HCT116 (cell line): ENCODE measurements at regions not wholly inside any gene's neighbourhood (a gene's known extent, or its start where the extent isn't known, plus 50 kb on each side); places are given as distances from the start of the nearest gene placed in this dataset.

Experiments
- ATAC-seq: fragments of 200-7000 bp; cut with Tn5 transposase; 2 replicates; pipeline ENCODE4 v1.9.1; 2020; ENCODE audit warnings: mild to moderate bottlenecking, moderate library complexity
- BruUV-seq: library from RNA; stranded (reverse); fragments of 400-500 nt; replicated peaks from 2 replicates; lab custom pipeline; 2021; lab: Mats Ljungman, UMichigan
- CTCF ChIA-PET: fragments of 300-600 bp; sonication (Branson Sonifier 250); formaldehyde crosslinking; loops from one replicate; lab custom pipeline; 2021; ENCODE audit warnings: antibody characterized with exemption; lab: Charles Lee
- POLR2A ChIA-PET: fragments of 300-600, 350-600 bp; sonication (Branson Sonifier 250); formaldehyde crosslinking; loops from one replicate; lab custom pipeline; 2021; ENCODE audit warnings: antibody characterized with exemption; lab: Charles Lee
- RAD21 ChIA-PET, 2 experiments: fragments of 300-600 bp; sonication (Branson Sonifier 250); formaldehyde crosslinking; loops; one replicate each; lab custom pipeline; 2023; ENCODE audit warnings: low total read pairs in 2 of 2; ENCODE audit not compliant: uncharacterized antibody in 2 of 2, unreplicated experiment in 2 of 2, low non-redundant PET in 1 of 2; lab: Charles Lee
- DNase-seq: peaks from one replicate; pipeline ENCODE4 v3.0.0-alpha.2; 2010; ENCODE audit warnings: low read depth, low spot score
- H2AFZ ChIP-seq: fragments of 200-600 bp; shearing (Covaris generic), sonication (generic); 2 replicates; pipeline ENCODE4 v1.6.1; 2017; ENCODE audit warnings: low read depth, mixed run types, mixed read lengths, antibody characterized with exemption, low read length; ENCODE audit not compliant: poor library complexity, severe bottlenecking
- H3K27ac ChIP-seq: 2 replicates; pipeline ENCODE4 v1.5.1; 2012; ENCODE audit warnings: low read depth, low read length
- H3K27me3 ChIP-seq: fragments of 200-600 bp; sonication (generic); 2 replicates; pipeline ENCODE4 v1.6.1; 2016; ENCODE audit warnings: mixed run types, low read length, mixed read lengths; ENCODE audit not compliant: insufficient read depth
- H3K36me3 ChIP-seq, 2 experiments: fragments of 200-500 bp in 1 of 2; fragments of 200-600 bp in 1 of 2; sonication (Bioruptor generic) in 1 of 2; sonication (generic) in 1 of 2; 2 replicates each; pipeline versions ENCODE4 v1.5.1 to v1.6.1; 2014 to 2016; ENCODE audit warnings: low read length in 2 of 2, inconsistent platforms in 1 of 2, mixed read lengths in 1 of 2, mixed run types in 1 of 2; ENCODE audit not compliant: insufficient read depth in 2 of 2, control insufficient read depth in 1 of 2
- H3K4me1 ChIP-seq, 2 experiments: fragments of 200-600 bp in 1 of 2; sonication (generic) in 1 of 2; 2 replicates each; pipeline versions ENCODE4 v1.5.1 to v1.6.1; 2012 to 2017; ENCODE audit warnings: low read length in 2 of 2, inconsistent platforms in 1 of 2, mild to moderate bottlenecking in 1 of 2, mixed read lengths in 1 of 2, mixed run types in 1 of 2, moderate library complexity in 1 of 2; ENCODE audit not compliant: insufficient read depth in 2 of 2, control insufficient read depth in 1 of 2
- H3K4me2 ChIP-seq: fragments of 200-600 bp; sonication (generic); 2 replicates; pipeline ENCODE4 v1.6.1; 2017; ENCODE audit warnings: mixed run types, low read length, mixed read lengths
- H3K4me3 ChIP-seq, 2 experiments: fragments of 200-600 bp in 1 of 2; sonication (generic) in 1 of 2; replicated peaks in 1 of 2; 2 replicates each; pipeline ENCODE4 v1.5.1; 2011 to 2016; ENCODE audit warnings: low read length in 2 of 2, control low read depth in 1 of 2, low read depth in 1 of 2, mild to moderate bottlenecking in 1 of 2, mixed read lengths in 1 of 2, mixed run types in 1 of 2
- H3K79me2 ChIP-seq: fragments of 200-600 bp; sonication (generic); 2 replicates; pipeline ENCODE4 v1.6.1; 2017; ENCODE audit warnings: mild to moderate bottlenecking, mixed run types, low read length, moderate library complexity, mixed read lengths; ENCODE audit not compliant: insufficient read depth
- H3K9ac ChIP-seq: fragments of 200-600 bp; sonication (generic); 2 replicates; pipeline ENCODE4 v1.6.1; 2016; ENCODE audit warnings: low read length, mixed read lengths
- H3K9me2 ChIP-seq: fragments of 200-600 bp; sonication (generic), shearing (Covaris generic); 2 replicates; pipeline ENCODE4 v1.6.1; 2017; ENCODE audit warnings: mixed run types, mild to moderate bottlenecking, moderate library complexity; ENCODE audit not compliant: insufficient read depth
- H3K9me3 ChIP-seq, 2 experiments: fragments of 200-500 bp in 1 of 2; fragments of 200-600 bp in 1 of 2; sonication (Bioruptor generic) in 1 of 2; sonication (generic) in 1 of 2; 2 replicates each; pipeline ENCODE4 v1.6.1; 2014 to 2017; ENCODE audit warnings: low read length in 2 of 2, mixed read lengths in 2 of 2, inconsistent platforms in 1 of 2, low read depth in 1 of 2, mild to moderate bottlenecking in 1 of 2, mixed run types in 1 of 2, moderate library complexity in 1 of 2; ENCODE audit not compliant: control insufficient read depth in 1 of 2, insufficient read depth in 1 of 2
- H4K20me1 ChIP-seq: fragments of 200-600 bp; sonication (generic), shearing (Covaris generic); 2 replicates; pipeline ENCODE4 v1.6.1; 2017; ENCODE audit warnings: mixed run types, mild to moderate bottlenecking, moderate library complexity; ENCODE audit not compliant: insufficient read depth
- CBX3 ChIP-seq: IDR thresholded peaks from 2 replicates; pipeline ENCODE4 v1.6.1; 2012; ENCODE audit warnings: low read depth
- CEBPB ChIP-seq: IDR thresholded peaks from 2 replicates; pipeline ENCODE4 v1.6.1; 2012; ENCODE audit warnings: low read depth
- EGR1 ChIP-seq: IDR thresholded peaks from 2 replicates; pipeline ENCODE4 v1.6.1; 2012; ENCODE audit warnings: low read depth
- ELF1 ChIP-seq: IDR thresholded peaks from 2 replicates; pipeline ENCODE4 v1.6.1; 2012; ENCODE audit warnings: low read depth, borderline replicate concordance
- JUND ChIP-seq: IDR thresholded peaks from 2 replicates; pipeline ENCODE4 v1.6.1; 2012
- POLR2A ChIP-seq: IDR thresholded peaks from 2 replicates; pipeline ENCODE4 v1.7.0; 2011; ENCODE audit warnings: borderline replicate concordance; ENCODE audit not compliant: insufficient read depth, insufficient read length; ENCODE audit errors: extremely low read depth
- POLR2AphosphoS5 ChIP-seq: IDR thresholded peaks from 2 replicates; pipeline ENCODE4 v1.6.1; 2011; ENCODE audit warnings: mild to moderate bottlenecking, low read depth, low read length, moderate library complexity
- RAD21 ChIP-seq: IDR thresholded peaks from 2 replicates; pipeline ENCODE4 v1.6.1; 2012; ENCODE audit warnings: low read depth, mild to moderate bottlenecking
- REST ChIP-seq: IDR thresholded peaks from 2 replicates; pipeline ENCODE4 v1.6.1; 2012; ENCODE audit warnings: low read depth
- SIN3A ChIP-seq: IDR thresholded peaks from 2 replicates; pipeline ENCODE4 v1.6.1; 2012; ENCODE audit warnings: low read depth
- SP1 ChIP-seq: IDR thresholded peaks from 2 replicates; pipeline ENCODE4 v1.6.1; 2012; ENCODE audit warnings: low read depth
- SRF ChIP-seq: IDR thresholded peaks from 2 replicates; pipeline ENCODE4 v1.6.1; 2012; ENCODE audit warnings: low read depth
- ZBTB33 ChIP-seq: IDR thresholded peaks from 2 replicates; pipeline ENCODE4 v1.6.1; 2011; ENCODE audit warnings: mild to moderate bottlenecking, low read length, moderate library complexity; ENCODE audit not compliant: insufficient replicate concordance; ENCODE audit errors: extremely low read depth
- ZFX ChIP-seq: fragments of 450-650 bp; IDR thresholded peaks from 2 replicates; pipeline ENCODE4 v1.6.1; 2017
- ZNF274 ChIP-seq: fragments of 200-500 bp; sonication (Bioruptor generic); IDR thresholded peaks from 2 replicates; pipeline ENCODE4 v1.6.1; 2014; ENCODE audit warnings: mild to moderate bottlenecking, low read depth, low read length, inconsistent platforms
- intact Hi-C: fragments of 100-400 bp; cut with micrococcal nuclease; formaldehyde crosslinking; loops from 2 replicates; pipeline ENCODE4 v1.10.0; 2022
- TF ChIP-seq, protein P1 (sequence below): IDR thresholded peaks from 2 replicates; pipeline ENCODE4 v1.6.1; 2012

DNA sequence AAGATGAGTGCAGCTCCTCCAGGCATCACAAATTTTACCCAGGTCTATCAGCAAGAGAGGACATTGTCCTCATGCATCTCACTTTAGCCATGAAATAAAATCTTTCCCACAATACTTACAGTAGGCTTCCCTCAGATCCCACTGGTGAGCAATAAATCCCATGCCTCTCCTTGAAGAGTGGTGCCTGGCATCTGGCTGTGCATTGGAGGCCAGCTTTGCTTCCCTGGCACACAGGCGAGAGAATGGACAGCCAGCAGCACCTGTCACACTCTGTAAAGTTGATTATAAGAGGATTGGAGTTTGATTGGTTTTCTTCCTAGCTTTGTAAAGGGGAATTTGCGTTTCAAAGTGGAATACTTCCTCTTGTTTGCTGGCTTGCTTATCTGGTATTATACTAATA is 1153.9 kb downstream of the AACS start (continued):
- TF ChIP-seq ZBTB33, result no peak
- no peak for TF ChIP-seq POLR2AphosphoS5
- no peak for TF ChIP-seq ZFX
- no peak for TF ChIP-seq JUND
- TF ChIP-seq RAD21, result no peak
- no peak for TF ChIP-seq SRF
- no peak for TF ChIP-seq SP1

DNA sequence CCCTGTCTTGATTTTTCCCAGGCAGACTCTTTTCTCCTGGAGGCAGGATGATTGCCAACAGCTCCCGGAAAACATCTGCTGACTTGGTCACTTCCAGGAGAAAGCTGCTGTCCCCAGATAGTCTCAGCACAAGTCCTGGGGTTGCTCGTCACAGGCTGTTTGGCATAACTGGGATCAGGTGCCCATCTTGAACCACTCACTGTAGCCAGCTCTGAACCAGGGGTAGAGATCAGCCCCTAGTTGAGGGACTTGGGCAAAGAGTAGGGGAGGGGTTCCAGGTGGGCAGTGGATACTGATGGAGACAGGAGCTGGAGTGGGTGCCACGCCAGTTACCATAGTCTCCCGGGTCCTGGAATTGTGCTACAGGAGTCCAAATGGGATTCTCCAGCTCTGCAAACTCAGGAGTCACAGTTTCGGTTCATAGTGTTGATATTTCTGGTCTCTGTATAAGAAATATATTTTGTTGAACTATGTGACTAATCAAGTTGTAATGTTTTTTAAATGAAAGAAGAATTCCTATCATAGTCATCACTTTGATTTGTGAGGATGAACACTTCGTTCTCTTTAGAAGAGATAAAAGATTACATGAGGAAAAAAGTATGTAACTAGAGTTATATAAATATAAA is 1154.5 kb downstream of the AACS start:
- Histone ChIP-seq H3K36me3 (no peaks in the 10 kb centered on the region), H3K4me1 (no peaks in the 10 kb centered on the region), H3K4me2 (no peak overlapping the region), H4K20me1 (no peaks in the 10 kb centered on the region), H3K9me3 (peaks cover 8% of the 10 kb centered on the region in 2 experiments; a peak in 2 of 4 replicates), H2AFZ (no peak overlapping the region), H3K27ac (no peak overlapping the region), H3K9me2 (no peaks in the 10 kb centered on the region), H3K27me3 (no peaks in the 10 kb centered on the region), H3K79me2 (no peaks in the 10 kb centered on the region), H3K9ac (no peak overlapping the region), H3K4me3 (no peak overlapping the region)
- no peak for ATAC-seq
- RAD21 ChIA-PET, result no interaction called here
- POLR2A ChIA-PET, result no interaction called here
- CTCF ChIA-PET, result no interaction called here
- intact Hi-C loops, result no loop called here
- no TSS peak for BruUV-seq
- no peak for DNase-seq
- TF ChIP-seq JUND, result no peak
- TF ChIP-seq ZNF274, result no peak
- no peak for TF ChIP-seq RAD21
- TF ChIP-seq CEBPB, result no peak
- no peak for TF ChIP-seq ZFX
- no peak for TF ChIP-seq EGR1
- no peak for TF ChIP-seq POLR2AphosphoS5
- no peak for TF ChIP-seq SIN3A
- no peak for TF ChIP-seq CBX3
- no peak for TF ChIP-seq ZBTB33
- TF ChIP-seq SRF, result no peak
- no peak for TF ChIP-seq REST
- no peak for TF ChIP-seq ELF1
- TF ChIP-seq, protein P1, sequence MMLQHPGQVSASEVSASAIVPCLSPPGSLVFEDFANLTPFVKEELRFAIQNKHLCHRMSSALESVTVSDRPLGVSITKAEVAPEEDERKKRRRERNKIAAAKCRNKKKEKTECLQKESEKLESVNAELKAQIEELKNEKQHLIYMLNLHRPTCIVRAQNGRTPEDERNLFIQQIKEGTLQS, result no peak
- TF ChIP-seq POLR2A, result no peak
